SW480 (cell line): ENCODE measurements at regions not wholly inside any gene's neighbourhood (a gene's known extent, or its start where the extent isn't known, plus 50 kb on each side); places are given as distances from the start of the nearest gene placed in this dataset.

Experiments
- DNase-seq: peaks from one replicate; pipeline ENCODE4 v3.0.0-alpha.2; 2016; ENCODE audit warnings: low spot score

- DNase-seq: no peak
Measured at GRCh38 chr16:85971902-85972638, 73.1 kb downstream of the IRF8 start.

GRCh38 chr16:85974428-85975375 is 75.7 kb downstream of the IRF8 start:
- DNase-seq: no peak

- no peak for DNase-seq
Measured at GRCh38 chr16:85975451-85975981, 76.6 kb downstream of the IRF8 start.

GRCh38 chr16:85978291-85978775 is 79.4 kb downstream of the IRF8 start:
- no peak for DNase-seq

- DNase-seq: no peak
Measured at GRCh38 chr16:85978976-85979375, 80.0 kb downstream of the IRF8 start.

- DNase-seq: no peak
Measured at GRCh38 chr16:85979605-85980004, 80.6 kb downstream of the IRF8 start.

- no peak for DNase-seq
Measured at GRCh38 chr16:85980686-85981085, 81.7 kb downstream of the IRF8 start.

GRCh38 chr16:85981826-85982562 is 83.0 kb downstream of the IRF8 start:
- DNase-seq: no peak

GRCh38 chr16:85982563-85982939 is 83.6 kb downstream of the IRF8 start:
- no peak for DNase-seq

GRCh38 chr16:85983064-85983463 is 84.1 kb downstream of the IRF8 start:
- DNase-seq: no peak

- DNase-seq: no peak
Measured at GRCh38 chr16:85983606-85984230, 84.8 kb downstream of the IRF8 start.

GRCh38 chr16:85984231-85984880 is 85.4 kb downstream of the IRF8 start:
- no peak for DNase-seq

GRCh38 chr16:85984947-85985451 is 86.0 kb downstream of the IRF8 start:
- DNase-seq: no peak

- no peak for DNase-seq
Measured at GRCh38 chr16:85986931-85987749, 88.2 kb downstream of the IRF8 start.

- no peak for DNase-seq
Measured at GRCh38 chr16:85987750-85988078, 88.8 kb downstream of the IRF8 start.

GRCh38 chr16:85988306-85988705 is 89.3 kb downstream of the IRF8 start:
- DNase-seq: no peak

- DNase-seq: no peak
Measured at GRCh38 chr16:85988723-85989313, 89.9 kb downstream of the IRF8 start.

- DNase-seq: no peak
Measured at GRCh38 chr16:85989376-85989775, 90.4 kb downstream of the IRF8 start.

- no peak for DNase-seq
Measured at GRCh38 chr16:85989863-85990643, 91.1 kb downstream of the IRF8 start.
